Fibroblast of lung (primary cell): ENCODE measurements at regions not wholly inside any gene's neighbourhood (a gene's known extent, or its start where the extent isn't known, plus 50 kb on each side); places are given as distances from the start of the nearest gene placed in this dataset.

Experiments used
- CTCF ChIP-seq, 2 donors: IDR thresholded peaks in 1 of 2; conservative IDR thresholded peaks in 1 of 2; 1 replicate in 1 of 2; 2 replicates in 1 of 2; pipeline ENCODE4 v1.5.1; 2011 to 2012; ENCODE audit warnings: low read length in 2 of 2, control low read depth in 1 of 2, inconsistent platforms in 1 of 2, low read depth in 1 of 2, mild to moderate bottlenecking in 1 of 2
- EZH2 ChIP-seq: IDR thresholded peaks from 2 replicates; pipeline ENCODE4 v1.5.1; 2012; ENCODE audit warnings: low read length, control low read depth, mild to moderate bottlenecking; ENCODE audit errors: missing control alignments

- TF ChIP-seq CTCF (conservative IDR thresholded peaks at IDR 0.05 in 1 of 2, IDR thresholded peaks at IDR 0.05 in 1 of 2; ENCODE audit: low read depth in 1 of 2, low read length in 2 of 2): no peak
- no peak for TF ChIP-seq EZH2
These were observed 59.2 kb upstream of the PIM1 start for GRCh38 chr6:37110500-37111461.
